Lung microvascular endothelial cell (primary cell): ENCODE measurements at regions not wholly inside any gene's neighbourhood (a gene's known extent, or its start where the extent isn't known, plus 50 kb on each side); places are given as distances from the start of the nearest gene placed in this dataset.

ENCODE experiments used
- DNase-seq, 2 donors: peaks; one replicate each; pipeline versions ENCODE4 v3.0.0 to v3.0.0-alpha.2; 2010; ENCODE audit warnings: low read depth in 2 of 2

DNA sequence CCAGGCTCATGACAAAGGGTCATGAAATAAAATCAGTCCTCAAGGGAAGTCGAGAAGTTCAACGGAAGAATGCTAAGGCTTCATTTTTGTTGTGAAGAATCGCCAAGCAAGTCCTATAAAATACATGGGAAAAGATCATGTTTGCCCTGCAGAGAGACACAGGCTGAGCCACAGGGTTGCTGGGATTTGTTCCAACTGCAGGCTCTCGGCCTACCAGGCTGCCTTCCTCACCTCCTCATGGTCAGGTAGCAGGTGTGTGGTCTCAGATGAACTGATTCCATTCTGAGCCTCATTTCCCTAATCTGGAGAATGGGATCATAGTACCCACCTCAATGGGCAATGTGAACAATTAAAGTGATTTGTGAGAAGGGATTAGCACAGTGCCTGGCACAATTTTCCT, 114.9 kb upstream of the SPATA13 start:
- DNase-seq, result no peak

DNA sequence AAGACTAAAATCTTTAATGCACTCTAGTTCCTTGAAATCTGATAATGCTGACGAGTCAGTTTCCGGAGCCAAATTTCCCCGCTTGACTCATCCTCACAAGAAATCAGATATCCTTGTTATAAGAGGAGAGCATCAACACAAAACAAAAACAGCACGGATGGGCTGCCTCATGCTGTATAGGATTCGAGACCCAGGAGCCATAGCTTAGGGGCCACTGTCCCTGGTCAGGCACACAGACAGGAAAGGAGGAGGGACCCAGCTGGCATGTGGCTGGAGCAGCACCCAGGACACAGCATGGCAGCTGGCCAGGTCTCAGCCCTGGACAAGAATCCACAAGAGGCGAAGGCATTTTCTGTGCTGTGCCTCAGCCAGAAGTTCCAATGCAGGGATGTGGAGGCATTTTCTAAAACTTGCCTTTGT, 110.2 kb upstream of the SPATA13 start:
- DNase-seq, result peak in 1 of 2 donors; percentile 60

DNA sequence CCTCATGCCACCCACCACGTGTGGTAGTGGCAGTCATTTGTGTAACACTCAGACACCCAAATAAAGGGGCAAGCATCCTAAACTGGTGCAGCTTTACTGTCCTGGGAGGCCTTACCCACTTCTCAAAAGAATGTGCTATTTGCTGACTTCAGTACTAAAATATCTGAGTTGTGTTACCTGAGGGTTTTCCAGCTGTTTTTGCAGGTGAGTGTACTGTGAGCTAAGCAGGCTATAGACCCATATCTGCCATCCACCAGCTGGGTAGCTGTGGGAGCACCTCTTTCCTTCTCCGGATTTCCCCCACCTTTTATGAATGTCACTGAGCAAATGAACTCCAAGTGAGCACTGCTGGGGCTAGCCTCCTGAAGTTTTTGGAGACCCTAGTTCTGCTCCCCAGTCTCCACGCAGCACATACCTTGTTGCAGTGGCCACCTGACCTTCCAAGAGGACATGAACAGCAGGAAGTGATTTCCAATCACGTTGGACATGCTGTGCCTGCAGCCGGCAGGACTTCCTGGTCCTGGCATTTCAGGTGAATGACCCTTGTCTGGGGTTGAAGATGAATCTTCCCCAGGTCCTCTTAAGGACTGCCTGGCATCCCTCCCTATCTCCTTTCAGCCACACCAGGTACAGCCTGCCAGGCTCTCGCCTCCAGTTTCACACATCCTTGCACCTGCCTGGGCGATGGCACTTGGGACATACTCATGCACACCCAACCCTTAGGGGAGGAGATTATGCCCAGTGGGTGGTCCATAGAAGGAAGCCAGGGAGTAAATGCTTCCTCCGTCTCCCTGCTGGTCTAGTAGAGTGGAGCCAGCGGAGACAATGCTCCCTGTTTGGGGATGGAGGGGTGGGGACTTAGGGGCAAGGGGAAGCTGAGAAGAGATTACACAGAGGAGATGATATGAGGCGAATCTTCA, 109.5 kb upstream of the SPATA13 start:
- no peak for DNase-seq

DNA sequence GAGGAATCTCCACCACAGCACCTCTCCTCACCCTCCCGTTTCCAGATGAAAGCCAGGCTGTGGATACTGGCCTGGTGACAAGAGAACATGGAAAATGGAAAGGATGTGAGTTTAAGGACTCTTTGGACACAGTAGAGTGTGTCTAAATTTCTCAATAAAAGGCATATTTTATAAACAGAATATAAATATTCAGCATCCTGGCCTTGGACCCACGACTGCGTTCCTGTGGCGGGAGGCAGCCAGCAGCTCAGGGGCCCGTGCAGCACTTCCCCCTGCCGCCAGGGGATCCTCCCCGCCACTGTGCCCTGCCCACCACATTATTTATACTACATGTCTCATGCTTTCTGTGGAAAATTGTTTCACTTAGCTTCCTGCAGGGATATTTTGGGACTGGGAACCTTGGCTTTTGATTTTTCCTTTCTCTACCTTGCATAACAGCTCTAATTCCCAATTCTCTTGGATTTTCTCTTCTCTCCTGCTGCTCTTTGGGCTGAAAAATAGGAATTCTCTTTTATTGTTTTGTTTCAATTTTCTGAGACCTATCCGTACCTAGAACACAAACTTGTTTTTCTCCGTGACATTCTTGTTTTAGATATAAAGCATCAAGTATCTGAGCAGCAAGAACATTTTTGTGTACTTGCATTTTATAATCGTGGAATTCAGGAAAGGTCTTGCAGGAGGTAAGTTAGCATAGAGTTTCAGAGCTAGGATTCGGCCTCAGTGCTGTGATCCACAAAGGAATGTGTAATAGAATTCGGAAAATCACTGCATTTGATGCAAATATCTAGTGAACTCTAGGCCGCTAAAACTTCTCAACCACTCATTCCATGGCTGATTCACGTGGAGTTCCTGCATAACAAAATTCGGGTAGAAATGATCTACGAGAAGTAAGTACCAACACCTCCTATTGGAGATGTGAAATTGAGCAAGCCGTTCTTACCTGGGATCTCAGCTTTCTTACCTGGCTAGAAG, 107.7 kb upstream of the SPATA13 start:
- peak in 1 of 2 donors; percentile 63 for DNase-seq

DNA sequence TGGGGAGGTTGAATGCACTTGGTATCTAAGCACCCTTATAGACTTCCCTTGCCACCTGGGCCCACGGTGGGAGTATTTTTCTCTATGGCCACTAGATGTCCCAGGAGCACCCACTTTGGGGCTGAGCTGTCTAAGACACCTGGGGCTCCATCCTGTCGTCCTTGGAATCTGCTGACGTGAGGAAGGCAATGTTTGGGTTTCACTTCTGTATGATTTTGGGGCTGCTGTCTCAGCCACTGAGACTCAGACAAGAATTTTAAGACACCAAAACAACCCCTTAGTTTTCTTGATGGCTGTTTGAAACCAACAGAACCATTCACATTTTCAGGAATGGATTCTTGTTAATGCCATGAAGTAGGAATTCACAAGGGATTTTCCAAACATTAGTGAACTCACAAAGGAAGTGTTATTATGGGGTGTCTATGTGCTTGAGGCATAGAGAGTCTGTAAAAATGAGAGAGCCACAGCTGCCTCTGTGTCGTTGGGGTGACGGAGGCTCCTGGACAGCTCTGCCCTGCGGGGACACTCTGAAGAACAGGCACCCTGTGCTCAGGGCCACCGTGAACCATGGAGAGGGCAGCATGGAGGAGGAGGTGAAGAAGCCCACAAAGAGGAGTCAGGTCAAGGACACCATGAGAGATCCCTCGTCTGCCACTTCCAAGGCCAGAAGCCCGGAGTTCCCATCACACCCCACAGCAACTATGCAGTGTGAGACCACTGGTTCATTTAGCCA, 106.8 kb upstream of the SPATA13 start:
- peak; percentile 55 to 76 for DNase-seq

DNA sequence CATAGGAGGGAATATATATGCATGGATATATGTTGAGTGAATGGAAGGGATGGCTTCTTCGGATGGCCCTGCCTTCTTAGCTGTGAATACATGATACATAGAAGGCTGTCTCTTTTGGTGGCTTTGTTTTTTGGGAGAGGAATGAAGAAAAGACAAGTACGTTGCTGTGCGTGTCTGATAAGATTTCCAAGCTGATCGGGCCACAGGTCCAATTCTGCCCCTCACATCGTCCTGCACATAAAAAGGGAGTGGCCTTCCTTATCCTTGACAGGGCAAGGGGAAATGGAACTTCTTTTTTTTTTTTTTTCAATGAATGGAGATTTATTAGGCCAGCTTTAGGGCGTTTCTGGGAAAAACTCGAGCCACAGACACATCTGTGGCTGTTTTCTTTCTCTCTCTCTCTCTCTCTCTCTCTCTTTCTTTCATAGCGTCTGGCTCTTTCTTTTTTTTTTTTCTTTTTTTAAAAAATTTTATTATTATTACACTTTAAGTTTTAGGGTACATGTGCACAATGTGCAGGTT, 103.8 kb upstream of the SPATA13 start:
- no peak for DNase-seq

DNA sequence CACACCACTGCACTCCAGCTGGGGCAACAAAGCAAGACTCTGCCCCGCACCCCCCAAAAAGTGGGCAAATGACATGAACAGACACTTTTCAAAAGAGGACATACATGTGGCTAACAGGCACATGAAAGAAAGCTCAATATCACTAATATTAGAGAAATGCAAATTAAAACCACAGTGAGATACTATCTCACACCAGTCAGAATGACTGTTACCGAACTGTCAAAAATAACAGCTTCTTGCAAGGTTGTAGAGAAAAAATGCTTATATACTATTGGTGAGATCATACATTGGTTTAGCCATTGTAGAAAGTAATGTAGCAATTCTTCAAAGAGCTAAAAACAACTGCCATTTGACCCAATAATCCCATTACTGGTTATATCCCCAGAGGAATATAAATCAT, 99.5 kb upstream of the SPATA13 start:
- no peak for DNase-seq

DNA sequence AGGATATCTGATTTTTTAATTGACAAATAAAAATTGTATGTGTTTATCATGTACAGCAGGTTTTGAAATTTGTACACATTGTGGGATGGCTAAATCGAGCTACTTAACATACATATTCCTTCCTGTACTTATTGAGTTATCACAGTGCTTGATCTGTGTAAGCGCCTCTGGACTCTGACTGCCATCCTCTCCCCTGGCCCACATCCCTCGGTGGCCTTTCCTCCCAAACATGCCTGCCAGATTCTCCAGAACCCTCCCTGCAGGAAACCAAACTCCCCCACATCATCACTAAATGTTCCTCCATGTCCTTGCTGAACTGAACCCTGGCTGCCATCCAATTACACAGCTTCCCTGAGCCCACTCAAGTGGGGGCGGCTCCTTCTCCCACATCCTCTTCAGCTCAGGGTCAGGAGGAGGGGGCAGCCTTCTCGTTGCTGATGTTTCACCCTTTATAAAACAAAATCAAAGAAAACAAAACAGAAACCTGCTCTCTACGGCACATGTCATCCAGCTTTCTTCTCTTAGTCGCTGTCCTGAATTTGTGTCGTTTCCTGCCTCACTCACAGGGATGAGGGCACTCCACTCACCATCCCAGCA, 97.1 kb upstream of the SPATA13 start:
- peak in 1 of 2 donors; percentile 44 for DNase-seq

DNA sequence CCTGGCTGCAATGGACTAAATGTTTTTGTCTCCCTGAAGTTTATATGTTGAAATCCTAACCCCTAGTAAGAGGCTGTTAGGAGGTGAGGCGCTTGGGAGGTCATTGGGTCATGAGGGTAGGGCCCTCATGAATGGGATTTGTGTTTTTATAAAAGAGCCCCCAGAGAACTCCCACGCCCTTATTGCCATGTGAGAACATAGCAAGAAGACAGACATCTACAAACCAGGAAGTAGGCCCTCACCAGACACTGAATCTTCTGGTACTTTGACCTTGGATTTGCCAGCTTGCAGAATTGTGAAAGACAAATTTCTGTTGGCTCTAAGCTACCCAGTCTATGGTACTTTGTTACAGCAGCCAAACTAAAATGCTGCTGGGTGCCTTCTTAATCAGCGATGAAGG, 96.1 kb upstream of the SPATA13 start:
- DNase-seq, result no peak

DNA sequence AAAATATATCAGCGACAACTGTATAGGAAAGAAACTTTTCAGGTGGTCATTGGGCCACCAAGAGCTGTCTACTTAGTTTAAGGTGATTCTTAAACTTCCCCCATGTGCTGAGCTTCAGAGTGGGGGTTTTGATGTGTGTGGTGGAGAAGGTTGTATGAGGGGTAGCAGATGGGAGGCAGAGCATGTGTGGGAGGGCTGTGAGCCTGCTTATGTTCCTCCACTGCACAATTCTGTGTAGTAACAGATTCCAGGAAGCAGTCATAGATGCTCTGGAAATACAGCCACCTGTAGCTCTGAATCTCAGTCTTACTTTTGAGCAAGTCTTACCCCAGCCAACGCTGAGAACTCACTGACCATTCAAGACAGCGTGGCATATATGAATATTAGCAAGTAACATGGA, 95.3 kb upstream of the SPATA13 start:
- DNase-seq, result no peak

DNA sequence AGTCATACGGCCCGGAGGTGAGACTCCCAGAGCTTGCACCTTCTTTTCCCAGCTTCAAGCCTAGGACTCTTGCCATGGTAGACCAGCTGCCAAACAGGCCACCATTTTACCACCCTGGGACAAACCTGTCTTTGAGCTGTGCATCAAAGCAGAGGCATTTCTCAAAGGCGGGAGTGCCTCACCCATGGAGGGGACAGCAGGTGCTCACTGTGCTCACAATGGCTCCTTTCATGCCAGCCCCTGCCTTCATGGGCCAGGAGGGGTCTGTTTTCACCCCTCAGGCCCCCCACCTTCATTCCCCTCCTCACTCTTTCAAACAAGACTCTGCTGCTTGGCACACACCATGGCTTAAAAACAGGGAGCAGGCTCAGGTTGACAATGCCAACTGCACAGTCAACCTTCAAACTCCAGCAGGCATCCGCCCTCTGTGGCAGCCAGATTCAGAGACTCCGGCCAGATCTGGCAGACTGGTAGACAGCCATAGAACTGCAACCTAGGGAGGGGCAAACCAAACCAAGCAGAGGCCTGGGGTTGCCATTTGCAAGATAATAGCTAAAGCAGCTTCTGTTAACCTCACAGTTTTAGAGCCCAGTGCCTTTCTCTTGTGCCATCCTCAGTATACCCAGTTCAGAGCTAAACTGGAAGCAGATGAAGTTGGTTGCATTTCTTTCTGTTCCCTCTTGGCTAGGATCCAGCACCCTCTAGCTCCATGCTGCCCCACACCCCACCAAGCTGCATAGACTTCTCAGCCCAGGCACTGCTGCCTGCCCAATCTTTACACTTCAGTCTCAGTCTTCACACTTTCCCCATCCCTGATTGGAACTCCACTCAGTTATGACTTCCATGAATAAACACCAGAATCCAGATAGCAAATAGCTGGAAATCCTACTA, 93.9 kb upstream of the SPATA13 start:
- DNase-seq, result no peak

DNA sequence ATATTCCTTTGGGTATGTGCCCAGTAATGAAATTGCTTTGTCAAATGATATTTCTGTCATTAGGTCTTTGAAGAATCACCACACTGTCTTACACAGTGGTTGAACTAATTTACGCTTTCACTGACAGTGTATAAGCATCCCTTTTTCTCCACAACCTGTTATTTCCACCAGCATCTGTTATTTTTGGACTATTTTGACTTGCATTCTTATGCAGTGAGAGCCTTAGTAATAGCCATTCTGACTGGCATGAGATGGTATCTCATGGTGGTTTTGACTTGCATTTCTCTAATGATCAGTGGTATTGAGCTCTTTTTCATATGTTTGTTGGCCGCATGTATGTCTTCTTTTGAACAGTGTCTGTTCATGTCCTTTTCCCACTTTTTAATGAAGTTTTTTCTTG, 92.0 kb upstream of the SPATA13 start:
- DNase-seq, result no peak

DNA sequence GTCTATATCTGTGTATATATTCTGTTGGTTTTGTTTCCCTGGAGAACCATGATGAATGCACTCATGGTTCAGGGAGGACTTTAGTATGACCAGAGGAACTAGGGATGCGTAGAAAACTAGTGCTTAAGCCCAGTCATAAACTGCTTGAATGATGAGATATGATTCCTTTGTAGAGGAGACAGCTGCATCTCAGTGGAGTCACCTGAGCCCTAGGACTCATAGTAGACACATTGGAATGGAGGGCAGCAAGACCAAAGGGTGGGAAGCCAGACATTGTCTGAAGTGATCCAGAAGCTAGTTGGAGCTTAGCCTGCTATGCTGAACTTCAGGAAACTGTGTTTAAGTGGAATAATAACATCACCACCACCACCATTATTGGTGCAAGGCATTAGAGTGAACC, 89.5 kb upstream of the SPATA13 start:
- no peak for DNase-seq

DNA sequence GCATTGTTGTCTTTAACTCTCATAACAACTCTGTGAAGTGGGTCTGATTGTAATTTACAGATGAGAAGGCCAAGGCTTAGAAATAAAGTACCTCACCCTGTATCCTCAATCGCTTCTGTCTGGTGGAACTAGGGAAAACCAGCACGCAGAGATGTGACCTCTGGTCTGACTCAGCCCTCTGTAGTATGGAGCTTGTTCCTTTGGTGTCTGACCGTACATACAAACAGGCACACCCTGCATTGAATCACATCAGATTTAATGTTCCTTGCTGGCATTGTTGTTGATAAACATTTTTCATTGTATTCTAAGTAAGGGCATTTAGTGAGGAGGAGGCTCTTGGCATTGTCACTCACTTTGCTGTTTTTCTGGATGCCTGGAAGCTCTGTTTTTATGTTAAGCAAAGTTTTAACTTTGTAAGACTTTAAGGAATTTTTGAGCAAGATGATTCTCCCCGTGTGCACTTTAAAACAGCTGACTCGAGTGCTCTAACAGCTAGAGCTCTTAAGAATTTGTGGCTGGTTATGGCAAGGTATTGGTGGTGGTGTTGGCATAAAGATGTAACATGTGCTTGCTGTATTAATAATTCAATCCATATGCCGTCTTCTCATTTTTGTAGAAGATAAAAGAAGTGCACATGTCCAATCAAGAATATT, 89.0 kb upstream of the SPATA13 start:
- peak in 1 of 2 donors; percentile 71 for DNase-seq

DNA sequence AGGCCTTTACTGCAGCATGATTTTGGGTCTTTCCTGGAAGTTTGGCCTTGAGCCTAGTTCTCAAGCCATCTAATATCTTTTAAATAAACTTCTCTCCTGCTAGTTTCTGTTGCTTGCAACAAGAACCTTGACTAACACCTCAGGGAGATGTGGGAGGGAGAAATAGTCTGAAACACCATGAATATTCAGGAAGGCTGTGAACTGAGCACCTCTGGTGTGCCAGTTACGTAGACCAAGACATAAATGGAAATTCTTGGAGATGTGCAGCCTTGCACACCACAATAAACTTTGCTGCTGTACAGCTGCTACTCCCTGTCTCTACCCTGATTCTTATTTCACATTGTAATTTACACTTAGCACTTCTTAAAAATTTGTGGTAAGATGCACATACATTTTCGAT, 86.9 kb upstream of the SPATA13 start:
- no peak for DNase-seq

DNA sequence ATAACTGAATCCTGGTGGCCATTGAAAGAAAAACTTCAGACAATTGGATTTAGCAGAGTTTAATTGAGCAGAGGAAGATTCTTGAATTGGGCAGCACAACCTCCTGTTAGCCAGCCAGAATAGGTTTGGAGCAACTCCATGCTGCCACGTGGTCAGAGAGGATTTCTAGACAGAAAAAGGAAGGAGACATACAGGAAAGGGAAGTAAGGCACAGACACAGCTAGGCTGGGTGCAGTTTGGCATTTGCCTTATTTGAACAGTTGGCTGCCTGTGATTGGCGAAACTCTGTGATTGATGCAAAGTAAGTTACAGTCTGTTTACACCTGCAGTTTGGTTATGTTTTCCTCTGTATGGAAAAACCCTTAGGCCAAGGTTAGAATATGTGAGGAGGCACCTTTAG, 85.8 kb upstream of the SPATA13 start:
- DNase-seq, result peak; percentile 3 to 83

DNA sequence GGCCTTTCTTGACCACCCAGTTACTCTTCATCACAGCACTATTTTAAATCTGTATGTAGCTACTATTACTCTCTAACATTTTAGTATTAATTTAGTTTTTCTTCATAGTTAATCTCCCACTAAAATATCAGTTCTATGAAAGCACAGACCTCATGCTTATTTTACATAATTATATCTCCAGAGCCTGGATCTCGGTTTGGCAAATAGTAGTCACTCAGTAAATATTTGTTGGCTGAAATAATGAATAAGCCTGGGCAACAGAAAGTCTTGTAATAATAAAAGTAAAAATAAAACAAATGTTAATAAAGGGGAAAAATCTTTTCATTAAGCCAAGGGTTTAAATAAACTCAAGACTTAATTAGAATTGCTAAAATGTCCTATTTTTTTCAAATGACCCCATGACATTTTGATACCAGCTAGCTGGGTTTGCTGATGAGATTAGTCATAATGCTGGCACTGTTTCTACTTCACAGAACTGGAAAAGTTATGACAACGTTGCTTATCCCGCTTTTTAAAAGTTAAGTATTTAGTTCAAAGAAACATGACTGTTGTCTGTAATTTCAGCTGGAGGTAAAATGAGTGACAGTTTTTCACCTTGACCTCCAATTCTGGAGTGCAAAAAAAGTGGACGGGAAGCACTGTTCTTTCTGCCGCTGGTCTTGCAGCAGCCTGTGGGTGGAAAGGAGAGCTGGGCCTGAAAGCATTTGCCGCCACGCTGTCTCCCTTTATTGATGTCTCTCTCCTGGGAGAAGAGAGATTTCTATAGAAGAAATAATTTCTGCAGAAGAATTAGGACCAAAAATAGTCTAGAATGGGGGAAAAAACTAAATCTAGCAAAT, 85.2 kb upstream of the SPATA13 start:
- peak in 1 of 2 donors; percentile 24 for DNase-seq

DNA sequence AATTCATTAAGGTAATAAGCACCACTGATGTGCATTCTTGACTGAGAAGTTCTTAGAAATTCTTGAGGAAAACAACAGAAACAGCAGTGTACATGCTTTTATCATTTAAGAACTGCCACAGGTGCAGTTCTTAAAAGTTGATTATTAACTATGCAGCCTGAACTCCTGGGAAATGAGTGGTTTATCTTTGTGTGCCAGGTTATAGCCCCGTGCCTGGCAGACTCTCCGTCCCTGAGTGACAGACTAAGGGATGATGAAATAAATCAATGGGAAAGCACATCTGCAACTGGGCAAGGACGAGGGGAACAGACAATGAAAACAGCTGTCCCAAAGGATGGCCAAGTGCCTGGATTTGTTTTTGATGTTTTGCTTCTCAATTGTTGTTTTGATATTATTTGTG, 84.4 kb upstream of the SPATA13 start:
- DNase-seq, result no peak
